ENCODE measurements at regions not wholly inside any gene's neighbourhood (a gene's known extent, or its start where the extent isn't known, plus 50 kb on each side); places are given as distances from the start of the nearest gene placed in this dataset.
"Not testable (repeated sequence)": the region's sequence is repeated elsewhere in the genome, so short reads cannot be mapped to it uniquely, and the experiment has no call there.

GRCh38 chr4:170698334-170698733 lies 608.6 kb upstream of the AADAT start:
- DNase-seq (ENCODE audit: low read depth): no peak

GRCh38 chr4:170697845-170698244 lies 608.1 kb upstream of the AADAT start:
- DNase-seq (ENCODE audit: low read depth): no peak

DNA sequence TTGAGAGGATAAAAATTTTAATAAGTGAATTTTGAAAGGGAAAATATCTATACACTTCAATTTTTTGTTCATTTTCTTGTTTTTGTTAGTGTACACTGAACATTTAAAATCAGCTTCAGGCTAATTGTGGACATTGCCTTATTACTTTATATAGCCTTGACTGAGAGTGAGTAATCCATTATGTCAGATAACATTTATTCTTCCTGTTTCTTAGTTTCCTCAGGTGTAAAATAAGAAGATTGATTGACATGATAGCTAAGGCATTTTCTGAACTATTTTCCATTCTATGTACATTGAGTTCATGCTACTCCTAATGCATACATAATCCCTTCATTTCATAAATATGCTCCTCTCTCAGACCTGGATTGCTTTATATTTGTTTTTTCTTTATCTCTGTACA lies 607.3 kb upstream of the AADAT start:
- DNase-seq (ENCODE audit: low read depth): no peak

DNA sequence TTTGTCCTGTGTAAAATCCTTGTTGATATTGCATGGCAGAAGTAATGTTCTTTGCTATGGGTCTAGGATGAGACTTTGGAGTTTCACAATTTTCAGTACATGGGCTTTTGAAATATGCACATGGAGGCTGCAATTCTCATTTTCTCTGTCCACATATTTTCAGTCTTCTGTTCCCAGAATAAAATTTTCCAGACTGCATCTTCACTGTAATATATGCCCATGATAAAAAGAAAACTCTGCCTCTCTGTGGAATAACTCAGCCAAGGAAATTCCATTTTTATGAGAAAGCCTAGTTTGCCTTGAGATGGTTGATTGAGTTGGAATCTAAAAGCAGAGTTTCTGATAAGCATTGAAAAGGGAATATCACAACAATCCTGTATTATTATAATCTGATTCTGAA lies 601.4 kb upstream of the AADAT start:
- no peak for DNase-seq (ENCODE audit: low read depth)

DNA sequence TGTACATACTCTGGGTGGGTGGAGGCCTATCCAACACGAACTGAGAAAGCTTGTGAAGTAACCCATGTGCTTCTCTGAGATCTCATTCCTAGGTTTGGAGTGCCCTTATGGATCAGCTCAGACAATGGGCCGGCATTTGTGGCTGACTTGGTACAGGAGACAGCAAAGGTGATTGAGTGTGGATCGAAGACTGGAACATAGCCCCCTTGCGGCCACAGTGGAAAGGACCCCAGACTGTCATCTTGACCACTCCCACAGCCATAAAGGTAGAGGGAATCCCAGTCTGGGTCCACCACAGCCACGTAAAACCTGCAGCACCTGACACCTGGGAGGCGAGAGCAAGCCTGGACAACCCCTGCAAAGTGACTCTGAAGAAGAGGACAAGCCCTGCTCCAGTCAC lies 598.0 kb upstream of the AADAT start:
- DNase-seq (ENCODE audit: low read depth): no peak

DNA sequence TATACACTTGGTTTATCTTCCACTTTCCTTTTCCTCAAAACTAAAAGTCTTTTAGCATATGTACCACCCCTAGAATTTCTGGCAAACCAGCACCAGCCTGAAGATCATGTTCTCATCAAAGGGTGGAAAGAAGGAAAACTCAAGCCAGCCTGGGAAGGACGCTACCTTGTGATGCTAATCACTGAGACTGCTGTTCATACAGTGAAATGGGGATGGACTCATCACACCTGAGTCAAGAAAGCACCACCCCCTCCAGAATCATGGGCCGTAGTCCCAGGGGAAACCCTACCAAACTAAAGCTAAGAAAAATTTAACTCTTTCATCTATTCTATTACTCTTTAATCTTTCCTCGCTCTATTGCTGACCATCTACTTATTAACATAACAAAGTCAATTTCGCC lies 595.9 kb upstream of the AADAT start:
- DNase-seq (ENCODE audit: low read depth): not testable (repeated sequence)

- DNase-seq (ENCODE audit: low read depth): no peak
Measured at GRCh38 chr4:170682558-170683294, 593.0 kb upstream of the AADAT start.

- not testable (repeated sequence) for DNase-seq (ENCODE audit: low read depth)
Measured at GRCh38 chr4:170682087-170682486, 592.3 kb upstream of the AADAT start.

DNA sequence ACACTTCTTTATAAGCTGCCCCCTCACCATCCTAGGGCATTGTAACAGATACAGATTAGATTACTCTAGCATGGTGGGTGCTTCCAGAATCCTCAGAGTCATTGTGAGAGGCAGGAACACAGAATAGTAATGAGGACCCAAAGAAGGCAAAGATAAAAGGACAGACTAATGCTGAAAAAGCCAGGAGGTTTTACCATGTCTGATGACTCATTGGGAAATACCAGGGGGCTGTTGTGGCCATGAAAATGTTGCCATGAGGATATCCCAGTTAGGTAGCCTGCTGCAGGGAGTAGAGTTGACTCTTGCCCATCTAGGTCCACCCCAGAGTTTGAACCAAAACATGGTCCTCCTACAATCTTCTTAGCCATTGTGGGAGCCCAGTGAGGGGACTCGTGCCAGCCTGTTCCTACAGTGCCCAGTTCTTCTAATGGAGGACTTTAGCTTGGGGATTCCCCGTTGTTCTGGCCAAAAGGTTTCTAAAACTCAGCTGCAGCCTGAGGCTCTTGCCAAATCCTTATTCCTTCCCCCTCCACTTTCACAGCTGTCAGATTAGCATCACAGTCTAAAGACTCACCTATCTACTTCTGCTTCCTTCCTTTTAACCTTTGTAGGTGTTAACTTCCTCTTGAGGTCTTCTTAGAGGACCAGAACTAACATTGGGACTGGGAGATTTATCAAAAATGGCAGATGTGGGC lies 586.0 kb upstream of the AADAT start:
- DNase-seq (ENCODE audit: low read depth): no peak

- DNase-seq (ENCODE audit: low read depth): no peak
Measured at GRCh38 chr4:170674176-170674575, 584.4 kb upstream of the AADAT start.

DNA sequence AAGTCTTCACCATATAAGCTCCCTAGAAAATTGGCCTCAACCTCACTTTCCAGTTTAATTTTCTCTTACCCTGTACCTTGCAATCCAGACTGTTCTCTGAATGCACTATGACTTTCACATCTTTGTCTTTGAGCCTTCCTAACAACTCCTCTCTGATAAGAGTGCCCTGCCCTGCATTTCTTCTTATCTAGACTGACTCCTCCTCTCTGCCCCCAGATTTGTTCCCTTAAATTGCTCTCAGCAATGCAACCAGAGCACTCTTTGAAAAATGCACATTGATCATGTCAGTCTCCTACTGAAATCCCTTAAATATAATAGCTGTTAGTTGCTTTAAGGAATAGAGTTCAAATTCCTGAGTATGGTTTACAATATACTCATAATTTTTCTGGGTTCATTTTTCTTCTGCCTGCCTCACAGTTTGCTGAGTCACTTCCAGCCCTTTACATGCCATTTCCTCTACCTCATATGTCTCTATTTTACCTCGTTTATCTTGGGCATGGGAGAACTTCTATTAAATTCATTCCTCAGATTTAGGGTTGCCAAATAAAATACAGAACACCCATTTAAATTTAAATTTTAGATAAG lies 582.7 kb upstream of the AADAT start:
- DNase-seq (ENCODE audit: low read depth): no peak

DNA sequence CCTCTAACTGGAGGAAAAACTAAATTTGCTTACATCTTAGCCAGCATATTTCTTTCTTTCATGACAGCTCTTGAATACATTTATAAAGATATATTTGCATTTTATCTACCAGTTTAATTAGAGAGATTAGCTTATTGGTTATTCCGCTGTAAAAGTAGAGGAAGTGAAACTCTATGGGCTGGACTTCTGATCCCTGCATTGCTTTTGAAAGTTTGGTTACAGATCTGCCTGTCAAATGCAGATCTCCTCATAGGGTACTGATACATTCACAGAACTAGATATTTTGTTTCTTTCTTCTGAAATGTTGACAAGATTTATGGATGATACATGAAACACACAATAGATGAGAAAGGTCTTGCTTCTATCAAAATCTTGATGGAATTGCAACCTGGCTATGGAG lies 581.4 kb upstream of the AADAT start:
- no peak for DNase-seq (ENCODE audit: low read depth)

GRCh38 chr4:170667814-170668213 lies 578.1 kb upstream of the AADAT start:
- no peak for DNase-seq (ENCODE audit: low read depth)

- DNase-seq (ENCODE audit: low read depth): no peak
Measured at GRCh38 chr4:170666909-170667308, 577.2 kb upstream of the AADAT start.

DNA sequence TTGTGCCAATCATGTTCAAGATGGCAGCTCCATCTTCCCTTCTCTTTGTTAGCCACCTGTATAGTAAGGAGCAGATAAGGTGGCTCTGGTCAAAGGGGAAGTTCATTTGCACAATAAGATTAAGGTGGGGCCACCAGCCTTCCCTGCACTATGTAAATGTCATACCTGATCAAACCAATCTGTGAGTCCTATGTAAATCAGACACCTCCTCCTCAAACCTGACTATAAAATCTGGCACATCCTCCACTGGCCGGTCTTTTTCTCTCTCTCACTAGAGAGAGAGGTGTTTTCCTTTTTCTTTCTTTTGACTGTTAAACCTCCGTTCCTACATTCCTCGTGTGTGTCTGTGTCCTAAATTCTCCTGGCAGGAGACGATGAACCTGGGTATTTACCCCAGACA lies 572.5 kb upstream of the AADAT start:
- DNase-seq (ENCODE audit: low read depth): no peak

DNA sequence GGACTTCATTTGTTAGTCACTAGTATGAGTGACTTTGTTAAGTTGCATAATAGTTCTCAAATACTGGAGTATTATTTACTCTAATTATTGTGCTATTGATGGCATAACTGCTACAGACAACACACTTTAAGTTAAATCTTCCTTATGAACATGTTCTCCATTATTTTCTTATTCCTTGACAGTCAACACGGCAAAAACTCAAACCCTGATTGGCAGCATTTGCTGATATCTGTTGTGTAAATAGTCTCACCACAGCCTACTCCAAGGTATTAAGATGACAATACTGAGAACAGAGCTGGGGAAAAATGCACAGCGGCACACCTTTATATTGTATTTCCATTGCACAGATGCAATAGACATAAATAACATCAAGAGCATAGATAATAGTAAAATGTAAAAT lies 568.0 kb upstream of the AADAT start:
- no peak for DNase-seq (ENCODE audit: low read depth)

DNA sequence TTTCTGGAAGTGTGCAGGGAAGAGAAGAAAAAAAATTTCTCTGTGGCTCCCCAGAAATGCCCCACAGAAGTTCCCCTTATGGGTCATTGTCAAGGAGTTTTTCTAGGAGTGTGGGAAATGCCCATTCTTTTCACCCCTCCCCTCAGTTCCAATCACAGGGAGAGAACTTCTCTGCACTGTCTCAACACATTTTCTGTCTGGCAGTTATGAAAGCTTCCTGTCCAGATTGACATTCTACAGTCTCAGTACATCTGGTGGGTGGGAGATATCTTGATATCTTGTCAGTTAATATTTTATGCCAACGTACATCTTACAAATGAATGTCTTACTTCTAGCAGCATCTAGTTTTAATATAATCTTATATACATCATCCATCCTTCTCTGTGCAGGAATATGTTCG lies 566.8 kb upstream of the AADAT start:
- no peak for DNase-seq (ENCODE audit: low read depth)

DNA sequence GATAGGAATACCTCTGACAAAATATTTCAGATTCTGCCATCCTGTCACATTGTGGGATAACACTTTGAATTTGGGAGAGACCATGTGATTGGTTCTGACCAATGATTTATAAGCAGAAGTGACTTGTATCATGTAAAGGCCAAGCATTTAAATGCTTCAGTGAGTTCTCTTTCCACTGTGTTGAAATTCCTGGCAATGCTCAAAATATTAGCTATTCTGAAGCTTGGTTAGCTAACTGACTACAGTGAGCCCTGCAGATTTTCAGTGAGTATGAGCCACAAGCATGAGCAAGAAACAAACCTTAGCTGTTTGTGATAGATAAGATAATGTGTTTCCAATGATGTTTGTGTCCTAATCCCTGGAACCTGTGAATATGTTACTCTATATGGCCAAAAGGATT lies 562.8 kb upstream of the AADAT start:
- DNase-seq (ENCODE audit: low read depth): no peak

DNA sequence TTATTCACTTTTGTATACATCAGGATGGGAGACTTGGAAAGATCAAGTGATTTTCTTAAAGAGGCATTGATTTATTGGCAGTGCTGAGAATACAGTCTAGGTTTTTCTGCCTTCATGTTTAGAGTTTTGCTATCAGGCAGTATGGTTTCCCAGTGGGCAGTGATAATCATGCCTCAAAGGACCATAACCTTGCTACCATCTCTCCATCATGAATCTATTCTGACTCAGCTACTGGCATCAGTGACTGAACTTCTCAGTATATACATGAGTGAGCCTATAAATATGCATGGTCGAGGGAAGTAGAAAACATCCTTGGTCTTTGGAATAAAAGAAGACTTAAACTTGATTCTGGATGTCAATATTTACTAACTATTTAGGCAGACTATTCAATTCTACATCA lies 562.0 kb upstream of the AADAT start:
- DNase-seq (ENCODE audit: low read depth): no peak

- no peak for DNase-seq (ENCODE audit: low read depth)
Measured at GRCh38 chr4:170627418-170627817, 537.7 kb upstream of the AADAT start.

DNA sequence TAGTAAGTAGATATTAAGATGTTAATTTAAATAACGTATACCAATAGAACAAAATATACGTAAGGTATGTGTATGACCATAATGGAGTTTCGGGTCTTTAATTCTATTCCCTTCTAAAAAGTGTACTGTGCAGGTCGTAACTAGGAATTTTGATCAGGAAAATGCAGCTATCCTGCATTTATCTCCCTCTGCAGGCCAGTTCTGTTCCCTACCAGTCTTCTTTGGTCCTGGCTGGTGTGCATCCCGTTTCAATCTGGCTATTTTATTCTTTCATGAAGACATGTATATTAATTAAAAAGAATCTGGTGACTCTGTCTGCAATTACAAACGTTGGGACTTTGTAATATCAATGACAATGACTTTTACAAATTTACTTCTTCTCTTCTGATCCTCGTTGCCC lies 534.1 kb upstream of the AADAT start:
- no peak for DNase-seq (ENCODE audit: low read depth)

GRCh38 chr4:170610434-170610833 lies 520.7 kb upstream of the AADAT start:
- DNase-seq (ENCODE audit: low read depth): no peak

GRCh38 chr4:170599894-170600293 lies 510.1 kb upstream of the AADAT start:
- DNase-seq (ENCODE audit: low read depth): no peak

DNA sequence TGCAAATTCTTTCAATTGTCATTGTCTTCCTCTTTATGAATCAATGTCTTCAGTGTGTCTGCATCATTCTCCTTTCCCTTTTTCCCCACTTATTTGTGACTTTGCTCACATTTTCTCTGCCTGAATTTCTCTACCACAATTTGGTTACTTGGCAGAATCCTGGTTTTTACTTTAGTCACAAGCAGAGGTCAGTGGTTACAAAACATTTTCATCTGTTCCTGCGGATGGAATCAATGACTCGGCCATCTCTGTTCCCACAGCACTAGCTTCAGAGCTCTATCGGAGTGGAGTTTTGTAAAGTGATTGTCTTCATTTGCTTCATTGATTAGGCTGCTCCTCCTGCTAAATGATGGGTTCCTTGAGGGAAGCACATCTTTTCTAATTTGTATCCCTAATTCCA lies 501.3 kb upstream of the AADAT start:
- no peak for DNase-seq (ENCODE audit: low read depth)

All from activated T-cell treated with anti-CD3 and anti-CD28 coated beads for 48 hours (primary cell).